ENCODE measurements at regions not wholly inside any gene's neighbourhood (a gene's known extent, or its start where the extent isn't known, plus 50 kb on each side); places are given as distances from the start of the nearest gene placed in this dataset.

DNA sequence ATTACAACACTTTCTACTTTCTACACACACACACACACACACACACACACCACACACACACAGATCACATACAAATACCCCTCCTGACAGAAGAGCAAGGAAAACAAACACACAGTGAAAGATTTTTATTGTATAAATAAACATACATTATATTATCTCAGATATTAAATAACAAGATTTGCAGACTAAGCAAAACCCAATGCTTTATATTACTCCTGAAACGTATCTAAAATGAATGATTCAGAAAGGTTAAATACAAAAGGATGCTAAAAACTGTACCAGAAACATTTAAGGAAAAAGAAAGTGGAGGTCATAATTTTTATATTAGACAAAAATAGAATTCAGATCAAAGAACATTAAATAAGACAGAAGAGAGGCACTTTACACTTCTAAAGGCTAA is 208.3 kb upstream of the NPSR1 start:
- H3K27me3 Mint-ChIP-seq, result no peaks in the 10 kb centered on the region
- TF ChIP-seq, protein P1, sequence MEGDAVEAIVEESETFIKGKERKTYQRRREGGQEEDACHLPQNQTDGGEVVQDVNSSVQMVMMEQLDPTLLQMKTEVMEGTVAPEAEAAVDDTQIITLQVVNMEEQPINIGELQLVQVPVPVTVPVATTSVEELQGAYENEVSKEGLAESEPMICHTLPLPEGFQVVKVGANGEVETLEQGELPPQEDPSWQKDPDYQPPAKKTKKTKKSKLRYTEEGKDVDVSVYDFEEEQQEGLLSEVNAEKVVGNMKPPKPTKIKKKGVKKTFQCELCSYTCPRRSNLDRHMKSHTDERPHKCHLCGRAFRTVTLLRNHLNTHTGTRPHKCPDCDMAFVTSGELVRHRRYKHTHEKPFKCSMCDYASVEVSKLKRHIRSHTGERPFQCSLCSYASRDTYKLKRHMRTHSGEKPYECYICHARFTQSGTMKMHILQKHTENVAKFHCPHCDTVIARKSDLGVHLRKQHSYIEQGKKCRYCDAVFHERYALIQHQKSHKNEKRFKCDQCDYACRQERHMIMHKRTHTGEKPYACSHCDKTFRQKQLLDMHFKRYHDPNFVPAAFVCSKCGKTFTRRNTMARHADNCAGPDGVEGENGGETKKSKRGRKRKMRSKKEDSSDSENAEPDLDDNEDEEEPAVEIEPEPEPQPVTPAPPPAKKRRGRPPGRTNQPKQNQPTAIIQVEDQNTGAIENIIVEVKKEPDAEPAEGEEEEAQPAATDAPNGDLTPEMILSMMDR (IDR thresholded peaks at IDR 0.05), result no peak
- H3K27ac Mint-ChIP-seq, result no peak overlapping the region
- H3K36me3 Mint-ChIP-seq (ENCODE audit: low read depth), result no peaks in the 10 kb centered on the region
- DNase-seq (no peak), ATAC-seq (ENCODE audit: low read depth) (no peak)
- no peak overlapping the region for H3K4me3 Mint-ChIP-seq
- POLR2A ChIA-PET, result no interaction called here
- intact Hi-C loops (cut with micrococcal nuclease), result no loop called here
- H3K4me1 Mint-ChIP-seq, result no peaks in the 10 kb centered on the region
- CTCF ChIA-PET, result no interaction called here
- H3K9me3 Mint-ChIP-seq, result peaks cover 18% of the 10 kb centered on the region

DNA sequence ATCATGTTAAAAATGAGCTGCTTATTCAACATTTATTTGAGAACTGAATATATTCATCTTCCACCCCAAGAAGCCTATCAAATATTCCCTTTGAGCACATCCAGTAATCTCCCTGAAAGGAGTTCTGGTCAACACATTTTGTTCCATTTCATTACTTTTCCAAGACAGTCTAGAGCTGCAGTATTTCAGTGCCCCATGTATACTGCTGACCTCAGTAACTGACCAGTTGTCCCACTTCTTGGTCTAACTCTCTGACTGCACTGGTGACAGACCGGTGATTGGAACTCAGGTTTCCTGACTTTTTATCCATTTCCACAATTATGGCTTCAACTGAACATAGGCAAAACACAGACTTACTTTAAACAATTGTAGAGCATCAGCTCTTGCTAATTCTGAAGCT is 206.8 kb upstream of the NPSR1 start:
- Mint-ChIP-seq H3K4me1 (no peaks in the 10 kb centered on the region), H3K9me3 (peaks cover 19% of the 10 kb centered on the region), H3K4me3 (no peak overlapping the region), H3K27me3 (no peaks in the 10 kb centered on the region), H3K36me3 (ENCODE audit: low read depth) (no peaks in the 10 kb centered on the region), H3K27ac (no peak overlapping the region)
- TF ChIP-seq, protein P1 (IDR thresholded peaks at IDR 0.05), result no peak
- POLR2A ChIA-PET, result no interaction called here
- CTCF ChIA-PET, result no interaction called here
- intact Hi-C loops (cut with micrococcal nuclease), result no loop called here
- DNase-seq (no peak), ATAC-seq (ENCODE audit: low read depth) (no peak)

DNA sequence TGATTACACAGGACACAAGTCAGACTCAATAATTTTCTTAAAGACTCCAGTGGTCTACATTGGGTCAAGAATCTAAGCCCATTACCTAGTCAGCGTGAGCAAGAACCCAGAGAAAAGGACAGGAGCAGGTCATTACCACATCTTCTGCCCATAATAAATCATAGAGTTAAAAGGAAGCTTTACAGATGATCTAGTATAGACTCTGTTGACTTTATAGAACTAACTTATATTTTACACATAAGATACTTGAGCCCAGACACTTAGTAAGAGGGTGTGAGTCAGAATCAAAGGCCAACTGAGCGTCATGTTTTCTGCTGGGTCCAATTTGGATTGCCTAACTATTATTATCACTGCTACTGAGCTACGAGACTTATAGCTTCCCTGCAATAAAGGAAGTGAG is 206.1 kb upstream of the NPSR1 start:
- Mint-ChIP-seq H3K4me3 (no peak overlapping the region), H3K36me3 (ENCODE audit: low read depth) (no peaks in the 10 kb centered on the region), H3K27me3 (no peaks in the 10 kb centered on the region), H3K9me3 (peaks cover 17% of the 10 kb centered on the region), H3K4me1 (no peaks in the 10 kb centered on the region), H3K27ac (no peak overlapping the region)
- TF ChIP-seq, protein P1 (IDR thresholded peaks at IDR 0.05), result no peak
- ATAC-seq (ENCODE audit: low read depth) (no peak), DNase-seq (no peak)
- ChIA-PET POLR2A (no interaction called here), CTCF (no interaction called here)
- intact Hi-C loops (cut with micrococcal nuclease), result no loop called here

DNA sequence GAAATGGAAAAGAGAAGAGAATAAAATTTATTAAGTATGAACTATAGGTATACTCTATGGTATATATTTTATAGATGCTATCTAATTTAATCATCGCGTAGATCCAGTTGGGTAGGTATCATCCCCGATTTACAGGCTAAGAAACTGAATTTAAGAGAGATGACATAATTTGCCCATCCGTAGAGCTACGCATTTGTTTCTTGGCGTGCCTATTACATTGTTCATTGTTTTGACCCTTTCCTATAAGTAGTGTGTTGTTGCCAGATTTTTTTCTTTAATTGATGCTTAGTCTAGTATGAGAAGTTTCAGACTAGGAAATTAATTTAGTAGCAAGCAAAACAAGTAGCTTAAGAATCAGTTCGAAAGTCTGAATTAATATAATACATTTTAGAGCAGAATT is 205.7 kb upstream of the NPSR1 start:
- ChIA-PET POLR2A (no interaction called here), CTCF (no interaction called here)
- Mint-ChIP-seq H3K4me1 (no peaks in the 10 kb centered on the region), H3K27me3 (no peaks in the 10 kb centered on the region), H3K36me3 (ENCODE audit: low read depth) (no peaks in the 10 kb centered on the region), H3K27ac (no peak overlapping the region), H3K4me3 (no peak overlapping the region), H3K9me3 (peaks cover 17% of the 10 kb centered on the region)
- intact Hi-C loops (cut with micrococcal nuclease), result no loop called here
- TF ChIP-seq, protein P1 (IDR thresholded peaks at IDR 0.05), result no peak
- ATAC-seq (ENCODE audit: low read depth) (no peak), DNase-seq (no peak)

DNA sequence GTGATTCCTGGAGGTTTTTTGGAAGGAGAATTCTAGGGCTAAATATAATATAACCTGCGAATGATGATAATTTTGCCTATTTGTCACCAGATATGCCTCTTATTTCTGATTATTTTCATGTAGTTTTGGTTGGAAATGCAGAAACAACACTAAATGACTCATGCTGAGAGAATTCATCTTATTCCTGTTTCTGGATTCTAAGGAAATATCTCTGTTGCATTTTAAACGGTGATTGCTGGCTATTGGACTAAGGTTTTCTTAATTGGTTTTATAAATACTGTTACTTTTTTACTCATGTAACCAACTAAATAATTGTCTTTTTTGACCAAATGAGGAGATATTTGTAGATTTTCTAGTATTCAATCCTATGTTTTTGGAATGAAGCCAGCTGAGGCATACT is 204.9 kb upstream of the NPSR1 start:
- ChIA-PET CTCF (no interaction called here), POLR2A (no interaction called here)
- intact Hi-C loops (cut with micrococcal nuclease), result no loop called here
- DNase-seq (no peak), ATAC-seq (ENCODE audit: low read depth) (no peak)
- TF ChIP-seq, protein P1 (IDR thresholded peaks at IDR 0.05), result no peak
- no peaks in the 10 kb centered on the region for H3K27me3 Mint-ChIP-seq
- H3K27ac Mint-ChIP-seq, result no peak overlapping the region
- H3K9me3 Mint-ChIP-seq, result peaks cover 14% of the 10 kb centered on the region
- no peaks in the 10 kb centered on the region for H3K36me3 Mint-ChIP-seq (ENCODE audit: low read depth)
- H3K4me3 Mint-ChIP-seq, result no peak overlapping the region
- no peaks in the 10 kb centered on the region for H3K4me1 Mint-ChIP-seq
